GM19238 (cell line): ENCODE measurements at regions not wholly inside any gene's neighbourhood (a gene's known extent, or its start where the extent isn't known, plus 50 kb on each side); places are given as distances from the start of the nearest gene placed in this dataset.
"Not testable (repeated sequence)": the region's sequence is repeated elsewhere in the genome, so short reads cannot be mapped to it uniquely, and the experiment has no call there.

Source experiments
- DNase-seq: peaks from one replicate; pipeline ENCODE4 v3.0.0; 2011; ENCODE audit warnings: low spot score; ENCODE audit not compliant: insufficient read length

DNA sequence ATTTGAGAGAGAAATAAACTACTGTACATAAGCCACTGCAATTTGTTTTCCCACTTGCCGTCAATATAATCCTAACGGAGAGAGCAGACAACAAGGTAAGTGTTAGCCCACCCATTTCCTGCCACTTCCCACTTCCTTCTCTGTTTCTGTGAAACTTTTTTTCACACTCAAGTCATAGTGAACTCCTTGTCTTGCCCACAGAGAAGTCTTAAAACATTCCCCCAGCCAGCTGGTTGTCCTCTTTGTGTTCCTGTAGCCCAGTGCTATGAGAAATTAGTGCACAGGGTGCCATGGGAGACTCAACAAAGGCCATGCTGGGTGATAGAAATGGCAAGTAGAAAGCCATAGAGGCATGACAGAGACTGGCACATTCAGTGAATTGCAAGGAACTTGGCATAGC, 208.6 kb downstream of the BLID start:
- DNase-seq, result no peak

DNA sequence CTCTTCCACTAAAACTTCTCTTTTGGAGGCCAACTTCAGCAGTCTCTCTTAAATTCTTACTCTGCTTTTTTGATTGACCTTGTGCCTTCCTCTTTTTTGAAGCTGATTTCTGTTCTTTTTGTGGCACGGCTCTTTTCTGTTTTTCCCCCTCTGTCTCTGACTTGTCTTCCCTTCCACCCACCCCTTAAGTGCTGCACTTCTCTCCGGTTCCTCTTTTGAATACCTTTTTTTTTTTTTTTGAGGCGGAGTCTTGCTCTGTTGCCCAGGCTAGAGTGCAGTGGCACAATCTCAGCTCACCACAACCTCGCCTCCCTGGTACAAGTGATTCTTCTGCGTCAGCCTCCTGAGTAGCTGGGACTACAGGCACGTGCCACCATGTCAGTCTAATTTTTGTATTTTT, 211.9 kb downstream of the BLID start:
- no peak for DNase-seq

DNA sequence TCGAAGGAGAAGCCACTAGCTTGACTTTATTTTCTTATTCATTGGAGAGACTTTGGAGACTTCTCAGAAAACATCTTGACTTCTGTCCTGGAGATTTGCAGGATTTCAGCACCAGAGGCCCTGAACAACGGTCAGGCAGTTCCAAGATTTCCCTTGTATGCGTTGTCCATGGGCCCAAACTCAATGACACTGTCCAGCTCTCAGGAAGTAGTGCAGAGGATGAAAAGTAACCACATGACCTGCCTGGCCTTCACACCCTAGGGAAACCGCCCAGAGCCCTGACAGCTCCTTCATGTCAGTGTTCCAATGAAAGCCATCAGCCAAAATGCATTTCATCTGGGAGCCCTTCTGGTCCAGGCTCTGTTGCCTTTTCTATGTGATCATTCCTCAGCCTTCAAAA, 214.1 kb downstream of the BLID start:
- DNase-seq, result no peak

DNA sequence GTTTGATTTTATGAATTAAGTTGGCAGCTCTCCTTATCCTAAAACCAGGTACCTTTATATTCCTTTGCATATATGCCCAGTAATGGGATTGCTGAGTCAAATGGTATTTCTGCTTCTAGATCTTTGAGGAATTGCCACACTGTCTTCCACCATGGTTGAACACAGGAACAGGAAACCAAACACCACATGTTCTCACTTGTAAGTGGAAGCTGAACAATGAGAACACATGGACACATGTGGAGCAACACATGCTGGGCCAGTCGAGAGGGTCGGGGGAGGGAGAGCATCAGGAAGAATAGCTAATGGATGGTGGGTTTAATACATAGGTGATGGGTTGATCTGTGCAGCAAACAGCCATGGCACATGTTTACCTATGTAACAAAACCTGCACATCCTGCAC, 214.6 kb downstream of the BLID start:
- not testable (repeated sequence) for DNase-seq

DNA sequence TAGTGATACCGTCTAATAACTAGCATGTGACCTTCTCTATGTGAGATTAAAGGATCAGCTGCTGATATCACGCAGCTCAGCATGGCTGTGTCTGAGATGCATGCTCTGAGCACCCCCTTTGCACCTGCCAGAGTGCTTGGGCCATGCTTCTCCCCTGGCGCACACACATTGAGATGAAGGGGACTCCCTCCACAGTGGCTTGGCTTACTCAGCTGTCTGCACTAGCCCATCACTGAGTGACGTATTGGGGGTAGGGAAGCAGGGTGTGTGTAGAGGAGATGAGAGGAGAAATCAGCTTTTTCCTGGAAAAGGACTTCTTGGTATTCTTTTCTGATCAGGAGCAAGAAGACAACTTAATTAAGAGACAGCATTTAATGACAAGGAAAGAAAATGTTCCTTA, 216.5 kb downstream of the BLID start:
- no peak for DNase-seq

DNA sequence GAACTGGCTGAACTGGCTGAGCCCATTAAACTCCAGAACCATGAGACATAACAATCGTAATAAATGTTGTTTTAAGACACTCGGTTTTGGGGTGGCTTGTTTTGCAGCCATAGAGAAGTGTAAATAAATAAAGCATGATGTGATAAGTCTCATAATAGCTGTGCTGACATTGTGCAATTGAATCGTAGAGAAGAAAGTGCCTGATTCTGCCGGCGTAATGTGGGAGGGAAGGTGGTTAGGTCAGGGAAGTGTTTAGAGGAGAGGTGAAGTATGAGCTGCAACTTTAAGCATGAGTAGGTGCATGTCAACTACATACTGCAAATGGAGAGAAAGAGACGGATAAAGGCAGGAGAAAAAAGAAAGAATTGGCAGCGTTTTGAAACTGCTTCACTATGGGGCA, 217.1 kb downstream of the BLID start:
- DNase-seq, result no peak

DNA sequence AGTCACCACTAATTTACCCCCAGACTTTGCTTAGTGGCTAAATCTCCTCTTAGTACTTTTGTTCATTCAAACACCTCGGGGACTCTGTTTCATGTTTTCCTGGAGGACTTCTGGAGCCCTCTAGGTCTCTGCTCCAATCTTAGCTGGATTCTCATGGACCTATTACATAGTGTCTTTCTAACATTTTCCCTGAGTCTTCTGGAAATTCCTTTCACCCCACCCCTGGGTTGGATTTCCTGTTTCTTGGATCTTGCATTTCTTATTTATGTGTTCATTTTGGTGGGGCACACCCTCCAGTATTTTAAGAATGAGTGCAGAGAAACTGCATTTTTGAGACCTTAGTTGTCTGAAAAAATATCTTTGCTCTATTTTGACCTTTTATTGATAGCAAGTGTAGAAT, 220.1 kb downstream of the BLID start:
- no peak for DNase-seq

DNA sequence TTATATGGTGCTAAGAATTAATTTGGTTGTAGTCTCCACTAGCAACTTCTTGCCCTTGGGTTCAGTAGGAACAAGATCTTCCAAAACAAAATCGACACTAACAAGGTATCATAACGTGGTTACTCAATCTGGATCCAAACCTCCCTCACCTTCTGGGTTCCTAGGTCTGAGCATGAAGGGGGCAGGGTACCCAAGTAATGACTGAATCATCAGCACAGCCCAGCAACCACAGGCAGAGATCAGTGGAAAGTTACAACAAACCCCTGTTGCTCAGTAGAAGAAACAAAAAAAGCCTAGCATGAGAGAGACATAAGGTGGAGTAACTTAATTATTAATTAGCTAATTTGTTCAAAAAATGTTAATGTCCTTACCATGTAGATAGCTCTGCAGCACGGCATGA, 221.4 kb downstream of the BLID start:
- no peak for DNase-seq

DNA sequence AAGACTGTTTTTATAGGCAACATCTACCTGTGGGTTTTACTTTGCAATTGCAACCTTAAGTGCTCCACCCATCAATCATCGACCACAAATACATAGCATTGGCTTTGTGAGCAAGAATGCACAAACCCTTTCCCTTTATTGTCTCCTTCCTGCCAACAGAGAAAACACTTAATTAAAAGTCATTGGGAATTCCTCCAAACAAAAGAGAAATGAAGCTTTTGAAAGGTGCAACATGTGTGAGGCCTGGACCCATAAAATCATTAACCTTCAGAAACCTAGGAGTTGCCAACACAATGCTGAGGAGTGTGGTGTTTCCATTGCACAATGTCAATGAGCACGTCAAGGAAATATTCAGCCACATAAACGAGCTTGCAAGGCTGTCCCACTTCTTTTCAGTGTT, 223.2 kb downstream of the BLID start:
- DNase-seq, result no peak

DNA sequence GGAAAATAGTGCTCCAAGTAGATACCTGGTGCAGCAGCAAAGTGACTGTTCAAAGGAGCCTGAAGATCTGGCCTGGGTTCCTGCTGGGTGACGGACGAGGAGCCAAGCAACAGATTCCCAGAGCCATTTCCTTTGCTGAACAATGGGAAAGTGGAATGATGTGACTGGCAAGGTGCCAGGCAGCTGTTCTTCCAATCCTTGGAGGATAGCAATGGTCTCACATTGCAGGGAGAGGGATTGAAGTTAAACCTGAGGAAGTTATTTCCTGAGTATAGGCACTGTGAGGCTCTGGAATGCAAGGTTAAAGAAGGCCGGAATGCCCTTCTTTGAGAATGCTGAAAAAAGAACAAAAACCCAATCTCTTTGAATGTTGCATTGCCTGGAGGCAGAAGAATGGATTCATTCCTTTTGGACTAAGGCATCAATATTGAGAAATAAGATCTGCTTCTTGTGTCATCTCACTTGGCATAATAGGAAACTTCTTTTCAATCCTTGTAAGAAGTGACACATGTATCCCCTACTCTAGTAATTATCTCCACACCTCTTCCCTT, 223.8 kb downstream of the BLID start:
- DNase-seq, result no peak

DNA sequence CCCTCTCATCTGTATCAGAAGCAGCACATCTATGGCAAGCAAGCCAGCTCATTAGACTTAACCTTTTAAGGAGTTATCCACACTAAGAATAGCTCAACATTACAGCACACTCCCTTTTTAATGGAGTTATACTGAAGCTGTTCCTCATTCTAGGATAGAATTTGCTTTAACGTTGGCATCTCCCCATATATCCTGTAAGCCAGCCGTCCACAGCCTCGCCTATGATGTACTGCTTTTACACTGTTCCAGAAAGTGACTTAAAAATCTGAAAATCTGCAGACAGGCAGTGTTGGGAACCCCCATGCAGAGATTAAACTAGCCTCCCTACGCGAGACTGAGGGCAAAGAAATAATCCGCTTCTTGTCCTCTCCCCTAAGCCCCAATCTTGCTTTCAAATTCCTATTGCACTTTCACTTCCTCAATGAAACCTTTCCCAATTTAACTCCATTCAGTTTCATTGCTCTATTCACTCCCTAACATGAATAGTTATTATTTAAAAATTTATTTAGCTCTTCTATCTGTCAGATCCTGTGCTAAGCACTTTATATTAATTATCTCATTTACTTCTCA, 225.0 kb downstream of the BLID start:
- no peak for DNase-seq

DNA sequence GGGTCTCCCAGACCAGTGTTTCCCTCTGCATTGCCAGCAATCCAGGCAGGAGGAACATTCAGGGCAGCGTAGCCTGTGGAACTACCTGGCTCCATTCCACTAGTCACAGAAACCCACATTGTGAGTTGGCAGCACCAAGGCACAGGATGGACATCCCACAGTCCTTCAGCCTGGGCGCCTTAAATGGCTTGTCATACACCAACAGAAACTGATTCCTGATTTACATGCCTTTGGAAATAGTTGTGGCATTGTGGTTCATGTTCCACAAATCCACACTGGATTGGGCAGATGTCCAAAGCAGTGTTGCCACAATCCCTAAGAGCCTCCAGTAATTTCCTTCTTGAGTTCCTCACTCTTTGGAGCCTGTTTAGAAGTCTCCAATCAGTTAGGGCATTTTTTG, 225.6 kb downstream of the BLID start:
- DNase-seq, result no peak

DNA sequence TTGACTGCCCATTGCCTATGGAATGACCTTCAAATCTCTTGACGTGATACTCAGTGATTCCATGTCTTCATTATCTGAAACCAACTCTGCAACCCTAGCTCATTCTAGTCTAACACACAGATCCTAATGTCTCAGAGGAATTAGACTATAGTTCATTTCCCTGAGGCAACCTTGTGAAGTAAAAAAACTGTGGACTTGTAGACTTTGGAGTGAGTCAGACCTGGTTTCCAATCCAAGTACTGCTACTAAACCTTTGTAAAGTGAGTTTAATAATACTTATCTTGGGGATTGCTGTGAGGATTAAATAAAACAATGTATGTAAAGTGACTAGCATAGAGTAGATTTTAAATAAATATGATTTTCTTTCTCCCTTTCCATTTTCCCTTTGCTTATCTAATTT, 226.1 kb downstream of the BLID start:
- no peak for DNase-seq

DNA sequence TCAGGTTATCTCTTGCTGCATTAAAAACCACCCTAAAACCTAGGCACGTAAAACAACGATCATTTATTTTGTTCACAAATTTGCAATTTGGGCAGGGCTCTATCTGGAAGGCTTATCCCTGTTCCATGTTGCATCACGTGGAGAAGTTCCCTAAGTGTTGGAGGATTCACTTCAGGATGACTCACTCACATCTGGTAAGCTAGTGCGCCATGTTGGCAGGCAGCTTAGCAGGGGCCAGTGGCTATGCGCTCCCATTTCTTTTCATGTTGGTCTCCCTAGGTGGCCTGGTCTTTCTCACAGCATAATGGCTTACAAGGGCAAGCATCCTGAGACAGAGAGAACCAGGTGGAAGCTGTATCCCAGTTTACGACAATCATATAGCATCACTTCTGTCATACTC, 226.8 kb downstream of the BLID start:
- DNase-seq, result no peak

DNA sequence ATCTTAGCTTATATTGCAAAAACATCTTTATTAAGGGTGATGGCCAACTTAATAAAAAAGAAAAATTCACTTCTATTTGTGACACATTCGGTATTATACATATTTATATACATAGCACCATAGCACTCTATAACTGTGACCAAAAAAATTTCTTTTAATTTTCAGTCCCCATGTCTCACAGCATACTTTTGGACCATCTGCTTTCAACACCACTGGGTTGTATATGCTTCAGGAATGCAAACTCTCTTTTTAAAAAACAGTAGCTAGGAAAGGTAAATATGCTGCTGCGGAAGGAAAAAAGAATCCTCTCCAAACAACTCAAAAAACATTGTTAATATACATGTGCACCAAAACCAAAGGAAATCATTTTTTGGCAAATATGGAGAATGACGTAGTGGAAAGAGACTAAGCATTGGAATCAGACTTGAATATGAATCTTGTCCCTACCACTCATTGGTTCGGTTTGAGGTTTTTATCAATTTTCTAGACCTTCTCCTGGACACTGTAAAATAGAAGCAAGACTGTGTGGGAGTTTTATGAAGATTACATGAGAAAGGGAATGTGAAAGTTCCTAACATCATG, 227.9 kb downstream of the BLID start:
- DNase-seq, result no peak

DNA sequence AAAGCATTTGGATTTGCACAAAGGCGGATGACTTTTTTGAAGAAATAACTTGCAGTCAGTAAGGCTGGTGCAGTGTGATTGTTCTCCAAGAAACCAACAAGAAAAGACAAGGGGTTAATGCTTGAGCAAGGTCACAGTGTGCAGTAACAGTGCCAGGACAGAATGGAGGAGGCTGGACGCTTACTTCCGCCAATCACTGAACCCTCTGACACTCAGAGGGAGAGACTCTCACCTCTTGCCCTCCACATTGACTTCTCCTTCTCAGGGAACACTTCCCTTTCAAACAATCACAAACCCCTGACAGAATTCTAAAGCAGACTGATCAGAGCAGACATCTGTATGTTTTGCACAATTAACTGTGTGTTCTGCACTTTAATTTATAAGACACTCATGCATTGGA, 228.4 kb downstream of the BLID start:
- DNase-seq, result no peak

DNA sequence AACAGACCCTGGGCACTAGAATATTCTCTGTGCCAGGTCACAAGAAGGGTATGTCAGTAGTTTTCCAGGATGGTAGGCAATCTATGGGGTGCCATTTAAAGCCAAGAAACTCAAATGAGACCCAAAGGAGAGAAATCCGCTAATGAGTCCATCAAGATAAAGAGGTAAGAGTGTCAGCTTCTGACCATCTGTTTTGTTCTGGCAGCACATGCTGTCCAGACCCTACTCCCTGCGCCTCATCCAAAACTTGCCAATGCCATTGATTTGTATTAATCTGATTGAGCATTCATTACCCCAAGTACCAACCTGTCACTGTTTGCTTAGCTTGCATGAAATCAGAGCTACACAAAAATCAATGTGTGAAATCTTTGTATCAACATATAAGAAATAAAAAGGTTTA, 229.0 kb downstream of the BLID start:
- no peak for DNase-seq

DNA sequence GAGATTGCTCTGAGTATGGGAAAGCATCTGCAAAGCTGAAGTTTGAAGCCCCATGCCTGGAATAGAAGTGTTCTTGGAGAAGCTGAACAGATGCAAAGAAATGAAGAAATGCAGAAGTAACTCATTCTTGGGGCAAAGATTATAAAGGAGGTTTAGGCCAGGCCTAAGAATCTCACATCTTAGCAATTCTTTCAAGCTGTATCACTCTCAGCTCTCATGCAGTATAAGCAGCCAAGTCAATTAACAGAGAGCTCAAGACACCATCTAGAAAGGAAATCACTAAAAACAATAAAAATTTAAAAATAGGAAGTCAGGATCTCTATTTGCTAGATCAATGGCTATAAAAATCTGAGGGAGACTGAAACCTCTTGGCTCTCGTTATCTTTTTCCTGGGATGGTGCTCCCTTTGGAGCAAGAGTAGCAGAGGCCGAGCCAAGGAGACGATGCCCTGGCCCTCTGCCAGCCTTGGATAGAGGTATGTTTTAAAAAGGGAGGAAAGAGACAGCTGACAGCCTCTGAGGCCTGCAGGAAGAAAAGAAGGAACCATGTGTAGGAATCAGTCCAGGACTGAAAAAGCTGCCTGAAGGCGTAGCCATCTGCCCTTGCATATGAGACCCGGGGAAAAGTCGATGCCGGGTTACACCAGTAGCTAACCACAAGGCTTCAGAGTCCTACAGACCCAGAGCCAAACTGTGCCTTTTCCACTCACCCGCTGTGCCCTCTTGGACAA, 229.8 kb downstream of the BLID start:
- no peak for DNase-seq

DNA sequence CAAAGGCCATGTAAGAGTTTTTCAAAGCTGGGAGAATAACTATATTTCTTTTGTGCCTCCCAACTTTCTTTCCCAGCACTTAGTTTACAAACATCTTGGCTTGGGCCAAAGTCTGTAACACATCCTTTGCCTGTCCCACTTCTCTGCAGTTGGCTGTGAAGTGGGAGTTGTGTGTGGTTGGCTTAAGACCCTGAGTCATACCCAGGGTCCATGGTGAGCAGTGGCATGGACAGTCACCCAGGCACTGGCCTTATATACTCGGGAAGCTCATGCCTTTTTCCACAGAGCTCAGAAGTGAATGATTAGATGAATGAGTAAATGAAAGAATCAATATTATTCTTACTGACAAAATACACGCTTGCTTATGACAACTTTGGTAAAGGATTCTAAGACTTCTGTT, 231.4 kb downstream of the BLID start:
- no peak for DNase-seq

DNA sequence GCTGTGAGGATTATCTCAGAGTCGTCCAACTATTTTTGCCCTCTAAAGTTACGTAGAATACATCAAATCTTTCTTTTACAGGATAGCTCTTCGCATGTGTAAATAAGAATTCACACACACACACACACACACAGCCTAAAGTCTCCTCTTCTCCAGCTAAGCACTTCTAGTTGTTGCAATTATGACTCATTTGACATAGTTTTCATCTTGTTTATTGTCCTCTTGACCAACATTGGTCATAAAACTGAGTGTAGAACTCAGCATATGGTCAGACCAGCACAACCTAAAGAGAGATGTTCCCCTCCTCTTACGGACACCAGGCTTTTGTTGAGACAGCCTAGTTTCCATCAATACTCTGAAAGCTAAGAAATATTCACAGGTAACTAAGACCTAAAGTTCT, 234.2 kb downstream of the BLID start:
- no peak for DNase-seq

DNA sequence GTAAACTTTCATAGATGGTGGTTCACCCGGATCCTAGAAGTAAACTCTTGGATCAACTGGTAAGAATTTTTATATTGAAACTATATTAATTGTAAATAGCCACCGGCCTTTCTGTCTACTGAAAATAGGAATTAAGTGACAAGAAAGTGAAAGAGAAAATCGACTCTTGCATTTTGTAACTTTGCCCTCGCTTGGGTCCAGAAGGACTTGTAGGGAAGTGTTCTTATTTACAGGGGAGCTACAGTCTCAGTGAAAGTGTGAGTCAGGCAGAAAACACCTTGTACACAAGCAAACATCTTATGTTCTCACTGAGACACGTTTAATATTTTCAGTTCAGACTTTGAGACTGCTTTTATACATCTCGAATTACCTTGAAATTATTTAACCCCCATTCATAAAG, 238.9 kb downstream of the BLID start:
- no peak for DNase-seq

DNA sequence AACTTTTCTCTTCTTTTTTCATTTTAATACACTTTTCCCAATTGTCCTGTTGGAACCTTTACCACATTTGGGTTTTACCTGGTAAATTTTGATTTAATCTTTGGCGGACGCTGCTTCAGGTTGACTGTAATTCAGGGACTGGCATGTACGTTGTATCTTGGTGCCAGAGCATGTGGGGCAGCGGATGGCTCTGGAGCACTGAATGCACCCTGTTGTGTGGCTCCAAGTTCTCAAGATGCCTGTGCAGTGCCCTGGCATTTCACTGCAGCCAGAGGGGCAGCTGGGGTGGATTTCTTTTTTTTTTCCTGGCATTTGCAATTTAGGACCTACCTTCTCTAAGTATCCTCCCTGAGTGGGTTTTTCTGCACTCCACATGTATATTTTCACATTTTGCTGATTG, 242.2 kb downstream of the BLID start:
- no peak for DNase-seq

DNA sequence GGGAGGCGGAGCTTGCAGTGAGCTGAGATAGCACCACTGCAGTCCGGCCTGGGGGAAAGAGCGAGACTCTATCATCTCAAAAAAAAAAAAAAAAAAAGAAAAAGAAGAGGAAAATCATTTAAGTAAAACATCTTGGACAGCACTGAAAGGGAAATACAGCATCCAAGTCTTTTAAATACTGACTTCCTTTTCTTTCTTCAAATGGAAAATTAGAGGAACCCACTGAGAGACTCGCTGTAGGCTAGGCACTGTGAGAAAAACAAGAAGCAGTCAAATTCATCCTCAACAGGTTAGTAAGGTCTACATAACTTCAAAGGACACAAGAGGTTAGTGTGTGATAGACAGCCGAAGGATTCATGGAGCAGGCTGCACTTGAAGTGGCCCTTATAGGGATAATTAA, 243.7 kb downstream of the BLID start:
- DNase-seq, result no peak
